Thymus (tissue), 11 donors: ENCODE measurements at regions not wholly inside any gene's neighbourhood (a gene's known extent, or its start where the extent isn't known, plus 50 kb on each side); places are given as distances from the start of the nearest gene placed in this dataset.

Experiments used
- DNase-seq, 9 donors: peaks; one replicate each; pipeline ENCODE4 v3.0.0-alpha.2; 2013; ENCODE audit warnings: low spot score in 9 of 9, low read depth in 6 of 9, missing footprints in 1 of 9
- H3K27ac ChIP-seq, 2 donors: one replicate each; pipeline ENCODE4 v1.5.1; 2013; ENCODE audit warnings: control low read depth in 1 of 2, low read depth in 1 of 2, low read length in 1 of 2, mild to moderate bottlenecking in 1 of 2, moderate library complexity in 1 of 2
- H3K27me3 ChIP-seq, 2 donors: one replicate each; pipeline ENCODE4 v1.5.1; 2013; ENCODE audit warnings: low read length in 1 of 2; ENCODE audit not compliant: control insufficient read depth in 2 of 2, insufficient read depth in 1 of 2
- H3K36me3 ChIP-seq, 2 donors: one replicate each; pipeline ENCODE4 v1.5.1; 2013; ENCODE audit warnings: low read length in 1 of 2, mild to moderate bottlenecking in 1 of 2, moderate library complexity in 1 of 2; ENCODE audit not compliant: control insufficient read depth in 2 of 2, insufficient read depth in 2 of 2
- H3K4me1 ChIP-seq, 2 donors: one replicate each; pipeline ENCODE4 v1.5.1; 2013; ENCODE audit warnings: low read length in 2 of 2; ENCODE audit not compliant: control insufficient read depth in 2 of 2, insufficient read depth in 2 of 2
- H3K4me3 ChIP-seq, 2 donors: one replicate each; pipeline ENCODE4 v1.5.1; 2013; ENCODE audit warnings: low read length in 2 of 2, control low read depth in 1 of 2, mild to moderate bottlenecking in 1 of 2
- H3K9me3 ChIP-seq, 2 donors: one replicate each; pipeline ENCODE4 v1.5.1; 2013; ENCODE audit warnings: low read length in 1 of 2, mild to moderate bottlenecking in 1 of 2; ENCODE audit not compliant: control insufficient read depth in 2 of 2, insufficient read depth in 1 of 2
- WGBS: extraction: QIAGEN DNeasy Blood & Tissue Kit; methylation state at CpG from one replicate; pipeline ENCODE4 v1.1.7; 2013; 5-methylcytosine and 5-hydroxymethylcytosine counted together
- donor health status: healthy.

DNA sequence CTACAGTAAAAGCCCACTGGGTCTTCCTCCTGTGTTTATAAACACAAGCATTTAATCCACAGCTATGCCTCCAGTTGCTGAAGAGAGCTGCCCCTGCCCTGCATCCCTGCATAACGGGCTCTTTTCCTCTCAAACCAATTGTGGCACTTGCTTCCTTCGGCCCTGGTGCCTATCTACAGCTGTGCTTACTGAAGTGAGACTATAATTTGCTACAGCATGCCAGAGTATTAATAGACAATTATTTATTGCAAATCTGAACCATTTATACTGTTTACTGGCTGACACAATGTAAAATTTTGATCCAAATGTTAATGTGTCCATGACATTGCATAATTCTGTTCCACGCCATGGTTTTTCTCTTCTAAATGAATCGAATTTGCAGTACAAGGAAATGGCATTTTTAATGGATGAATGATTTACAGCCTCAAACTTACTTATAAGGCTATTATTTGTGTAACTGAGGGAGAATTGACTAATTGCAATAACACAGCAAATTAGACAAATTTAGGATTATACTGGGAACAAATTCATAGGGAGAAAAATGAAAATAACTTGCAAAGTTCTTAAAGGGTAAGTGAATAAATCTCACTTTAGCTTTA is 457.0 kb upstream of the HNRNPA3 start:
- H3K4me3 ChIP-seq: no peak overlapping the region
- no peaks in the 10 kb centered on the region for H3K9me3 ChIP-seq
- no peak for DNase-seq
- H3K27ac ChIP-seq: no peak overlapping the region
- no peaks in the 10 kb centered on the region for H3K27me3 ChIP-seq
- no peaks in the 10 kb centered on the region for H3K4me1 ChIP-seq
- WGBS: 94% methylated on average over 4 of the region's 4 CpGs
- no peaks in the 10 kb centered on the region for H3K36me3 ChIP-seq

DNA sequence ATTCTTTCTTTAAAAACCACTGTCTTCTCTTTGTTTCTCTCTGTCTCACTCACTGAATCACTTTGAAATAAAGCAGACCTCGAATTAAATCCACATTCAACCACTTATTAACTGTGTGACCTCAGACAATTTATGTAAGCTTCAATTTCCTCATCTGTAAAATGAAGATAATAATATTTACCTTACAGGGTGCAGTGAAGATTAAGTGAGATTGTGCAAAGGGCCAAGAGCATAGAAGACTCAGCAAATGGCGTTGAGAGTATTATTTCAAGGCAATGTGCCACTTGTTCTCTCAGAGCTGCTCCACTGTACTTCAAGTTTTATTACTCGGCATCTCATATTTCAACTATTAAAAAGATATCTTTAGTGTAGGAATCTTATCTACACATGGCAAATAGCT is 454.2 kb upstream of the HNRNPA3 start:
- H3K9me3 ChIP-seq: no peaks in the 10 kb centered on the region
- 83% methylated on average over 3 of the region's 3 CpGs for WGBS
- H3K4me1 ChIP-seq: no peaks in the 10 kb centered on the region
- no peak overlapping the region for H3K27ac ChIP-seq
- DNase-seq: no peak
- H3K4me3 ChIP-seq: no peak overlapping the region
- no peaks in the 10 kb centered on the region for H3K36me3 ChIP-seq
- H3K27me3 ChIP-seq: no peaks in the 10 kb centered on the region

DNA sequence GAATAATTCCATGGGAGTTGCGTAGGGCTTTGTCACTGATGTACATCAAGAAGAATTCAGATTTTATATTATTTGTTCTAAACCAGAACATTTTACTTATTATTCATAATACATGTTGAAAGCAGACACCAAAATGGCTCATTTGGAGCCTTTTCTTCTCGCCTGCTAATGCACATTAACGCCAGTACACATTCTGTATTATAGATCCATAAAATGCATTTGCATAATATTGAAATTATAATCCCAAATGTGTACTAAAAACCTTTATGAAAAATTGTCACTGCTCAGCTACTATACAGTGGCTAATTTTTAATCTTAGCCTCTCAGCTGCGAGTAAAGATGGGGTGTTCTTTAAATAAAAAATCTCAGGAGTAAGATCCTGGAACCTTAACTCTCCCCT is 452.2 kb upstream of the HNRNPA3 start:
- H3K4me3 ChIP-seq: no peak overlapping the region
- no peaks in the 10 kb centered on the region for H3K36me3 ChIP-seq
- no peaks in the 10 kb centered on the region for H3K27me3 ChIP-seq
- 97% methylated on average over 4 of the region's 4 CpGs for WGBS
- H3K4me1 ChIP-seq: no peaks in the 10 kb centered on the region
- no peak overlapping the region for H3K27ac ChIP-seq
- DNase-seq: no peak
- H3K9me3 ChIP-seq: no peaks in the 10 kb centered on the region

DNA sequence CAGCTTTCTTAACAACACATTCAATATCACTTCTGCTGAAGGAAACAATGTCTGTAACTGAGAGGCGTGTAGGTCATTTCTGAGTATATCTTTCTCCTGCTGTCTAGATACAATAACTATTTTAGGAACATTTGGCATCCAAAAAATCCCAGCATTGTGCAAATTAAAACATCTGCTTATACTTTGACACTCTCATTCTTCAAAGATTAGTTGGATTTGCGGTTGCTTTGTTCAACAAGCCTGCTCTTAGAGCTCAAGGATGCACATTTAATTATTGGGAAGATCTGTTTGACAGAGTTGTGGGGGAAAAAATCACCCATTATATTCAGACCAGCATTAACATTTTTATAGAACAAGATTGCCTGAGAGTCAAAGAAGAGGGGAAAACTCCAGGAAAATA is 449.5 kb upstream of the HNRNPA3 start:
- Histone ChIP-seq H3K4me1 (peaks cover 0 to 1% of the 10 kb centered on the region in 2 donors), H3K36me3 (no peaks in the 10 kb centered on the region), H3K9me3 (no peaks in the 10 kb centered on the region), H3K27me3 (no peaks in the 10 kb centered on the region), H3K27ac (no peak overlapping the region), H3K4me3 (no peak overlapping the region)
- DNase-seq: no peak
- WGBS: 97% methylated on average over 2 of the region's 2 CpGs

DNA sequence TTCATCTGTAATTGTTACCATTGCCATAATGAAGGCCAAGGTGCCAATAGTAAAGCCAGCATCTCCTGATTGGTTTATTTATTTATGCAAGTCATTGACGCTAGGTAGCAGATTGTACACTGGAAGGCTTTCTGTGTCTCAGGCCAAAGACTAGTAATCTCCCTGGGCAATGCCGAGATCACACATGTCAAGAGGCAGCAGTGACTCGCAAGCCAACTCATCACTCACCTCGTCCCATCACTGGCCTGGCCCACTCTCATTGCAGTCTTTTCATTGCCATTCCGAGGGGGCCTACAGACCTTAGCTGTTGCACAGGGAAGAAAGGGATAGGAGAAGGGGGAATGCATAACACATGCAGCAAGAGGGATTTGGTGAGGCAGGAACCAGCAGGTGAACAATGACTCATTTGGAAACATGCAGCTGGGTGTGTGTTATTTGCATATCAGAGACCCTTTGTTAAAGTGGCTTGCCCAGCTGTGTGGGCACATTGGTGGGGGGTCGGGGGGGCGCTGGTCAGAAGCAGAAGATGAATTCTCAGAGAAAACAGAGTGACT is 448.7 kb upstream of the HNRNPA3 start:
- Histone ChIP-seq H3K4me1 (peaks cover 0 to 5% of the 10 kb centered on the region in 2 donors), H3K4me3 (no peak overlapping the region), H3K27me3 (no peaks in the 10 kb centered on the region), H3K27ac (no peak overlapping the region), H3K36me3 (no peaks in the 10 kb centered on the region), H3K9me3 (no peaks in the 10 kb centered on the region)
- no peak for DNase-seq
- 85% methylated on average over 7 of the region's 7 CpGs for WGBS

DNA sequence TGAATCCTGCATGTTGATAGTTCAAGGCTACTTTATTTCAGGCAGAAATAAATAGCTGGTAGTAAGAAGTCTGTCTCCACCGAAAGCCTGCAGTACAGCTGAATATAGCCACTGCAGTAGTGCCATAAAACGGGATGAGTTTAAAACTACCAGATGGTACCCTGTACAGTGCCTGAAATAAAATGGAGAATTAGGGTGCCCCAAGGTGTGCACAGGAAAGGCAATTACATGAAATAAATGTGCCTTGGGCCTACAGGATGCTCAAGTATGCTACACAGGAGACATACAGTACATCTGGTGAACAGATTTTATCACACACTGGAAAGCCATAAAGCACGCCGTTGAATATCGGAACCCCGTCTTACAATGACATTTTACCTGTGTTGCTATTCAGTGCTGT is 447.7 kb upstream of the HNRNPA3 start:
- Histone ChIP-seq H3K27ac (no peak overlapping the region), H3K9me3 (no peaks in the 10 kb centered on the region), H3K36me3 (no peaks in the 10 kb centered on the region), H3K27me3 (no peaks in the 10 kb centered on the region), H3K4me3 (no peak overlapping the region), H3K4me1 (peaks cover 0 to 5% of the 10 kb centered on the region in 2 donors)
- 99% methylated on average over 6 of the region's 6 CpGs for WGBS
- DNase-seq: no peak

DNA sequence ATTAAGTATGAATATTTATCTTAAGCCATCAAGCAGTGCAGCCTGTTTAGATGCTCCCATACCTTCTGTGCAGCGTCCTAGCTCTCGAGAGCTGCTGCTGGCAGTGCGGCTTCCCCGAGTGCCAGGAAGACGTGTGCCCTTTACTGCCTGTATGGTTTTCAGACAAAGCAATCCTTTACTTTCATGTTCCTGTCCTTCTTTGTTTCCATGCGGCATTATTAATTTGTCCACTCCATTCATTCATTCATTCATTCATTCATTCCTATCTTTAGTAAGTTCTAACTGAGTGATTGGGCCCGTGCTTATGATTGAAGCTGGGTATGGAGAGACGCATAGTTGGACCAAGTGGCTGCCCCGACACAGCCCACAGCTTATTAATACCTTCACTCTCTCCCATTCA is 446.6 kb upstream of the HNRNPA3 start:
- WGBS: 99% methylated on average over 9 of the region's 9 CpGs
- Histone ChIP-seq H3K27ac (no peak overlapping the region), H3K4me1 (peaks cover 0 to 5% of the 10 kb centered on the region in 2 donors), H3K36me3 (no peaks in the 10 kb centered on the region), H3K4me3 (no peak overlapping the region), H3K9me3 (no peaks in the 10 kb centered on the region), H3K27me3 (no peaks in the 10 kb centered on the region)
- no peak for DNase-seq

DNA sequence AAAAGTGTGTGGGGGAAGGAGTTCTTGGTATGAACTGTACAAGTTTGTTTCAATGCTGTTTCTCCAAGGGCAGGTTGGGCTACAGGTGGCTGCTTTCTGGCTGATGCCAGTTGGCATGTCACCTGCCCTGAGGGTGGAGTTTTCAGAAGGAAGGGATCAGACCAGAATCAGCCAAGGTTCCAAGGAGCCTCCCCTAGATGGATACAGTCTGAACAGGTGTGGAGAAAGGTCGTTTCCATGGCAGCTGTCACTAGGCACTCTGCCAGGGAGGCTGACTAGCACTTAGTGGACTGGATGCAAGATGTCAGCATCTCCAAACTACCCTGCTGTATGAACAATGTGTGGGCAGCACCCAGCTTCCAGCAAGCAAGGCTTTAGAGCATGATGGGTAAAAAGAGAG is 444.4 kb upstream of the HNRNPA3 start:
- peaks cover 0 to 5% of the 10 kb centered on the region in 2 donors for H3K4me1 ChIP-seq
- H3K36me3 ChIP-seq: no peaks in the 10 kb centered on the region
- no peak overlapping the region for H3K4me3 ChIP-seq
- peak in 2 of 9 donors; percentile 4 to 7 for DNase-seq
- peaks cover 0 to 5% of the 10 kb centered on the region in 2 donors for H3K9me3 ChIP-seq
- no peak overlapping the region for H3K27ac ChIP-seq
- no peaks in the 10 kb centered on the region for H3K27me3 ChIP-seq
- WGBS: 66% methylated on average over 1 of the region's 1 CpG

DNA sequence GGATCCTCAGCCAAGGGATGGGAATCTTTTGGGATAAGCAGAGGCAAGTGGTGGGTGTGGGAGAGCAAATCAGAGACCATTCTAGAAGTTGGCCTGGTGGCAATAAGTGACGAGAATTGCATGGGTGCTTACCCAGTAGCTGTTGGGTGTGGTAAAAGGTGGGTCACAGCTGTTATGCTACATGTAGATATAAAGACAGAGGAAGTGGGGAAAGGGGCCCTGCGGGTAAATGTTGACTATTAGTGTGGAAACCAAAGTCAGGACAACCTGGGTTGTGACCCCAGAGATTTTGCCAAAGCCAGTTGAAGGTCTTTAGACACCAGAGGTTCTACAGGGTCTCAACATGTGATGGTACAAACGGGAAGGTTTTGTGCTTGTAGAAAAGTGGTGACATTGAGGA is 443.6 kb upstream of the HNRNPA3 start:
- Histone ChIP-seq H3K9me3 (peaks cover 0 to 7% of the 10 kb centered on the region in 2 donors), H3K4me1 (peaks cover 0 to 5% of the 10 kb centered on the region in 2 donors), H3K4me3 (no peak overlapping the region), H3K27ac (peak overlapping the region in 1 of 2 donors; percentile 48), H3K27me3 (no peaks in the 10 kb centered on the region), H3K36me3 (no peaks in the 10 kb centered on the region)
- DNase-seq: peak in 6 of 9 donors; percentile 3 to 51 (median 15)
- WGBS: 78% methylated on average over 3 of the region's 3 CpGs
